ENCODE measurements at regions not wholly inside any gene's neighbourhood (a gene's known extent, or its start where the extent isn't known, plus 50 kb on each side); places are given as distances from the start of the nearest gene placed in this dataset.

DNA sequence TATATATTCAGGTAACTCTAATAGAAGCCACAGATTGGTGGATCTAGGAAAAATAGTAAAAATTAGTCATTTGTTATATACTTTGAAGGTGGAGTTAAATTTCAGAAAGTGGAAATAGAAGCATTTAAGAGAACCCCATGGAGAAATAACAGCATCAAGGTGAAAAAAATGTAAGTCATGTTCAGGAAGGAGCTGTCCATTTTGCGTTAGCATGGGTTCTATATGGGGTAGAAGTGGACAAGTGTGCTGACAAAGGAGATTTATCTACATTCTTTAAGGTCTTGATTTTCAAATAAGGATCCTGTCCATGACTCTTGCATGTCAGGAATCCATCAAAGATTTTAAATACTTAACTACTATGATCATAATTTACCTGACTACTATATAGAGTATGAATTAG lies 50.2 kb upstream of the ROBO1 start:
- TF ChIP-seq, protein P1, sequence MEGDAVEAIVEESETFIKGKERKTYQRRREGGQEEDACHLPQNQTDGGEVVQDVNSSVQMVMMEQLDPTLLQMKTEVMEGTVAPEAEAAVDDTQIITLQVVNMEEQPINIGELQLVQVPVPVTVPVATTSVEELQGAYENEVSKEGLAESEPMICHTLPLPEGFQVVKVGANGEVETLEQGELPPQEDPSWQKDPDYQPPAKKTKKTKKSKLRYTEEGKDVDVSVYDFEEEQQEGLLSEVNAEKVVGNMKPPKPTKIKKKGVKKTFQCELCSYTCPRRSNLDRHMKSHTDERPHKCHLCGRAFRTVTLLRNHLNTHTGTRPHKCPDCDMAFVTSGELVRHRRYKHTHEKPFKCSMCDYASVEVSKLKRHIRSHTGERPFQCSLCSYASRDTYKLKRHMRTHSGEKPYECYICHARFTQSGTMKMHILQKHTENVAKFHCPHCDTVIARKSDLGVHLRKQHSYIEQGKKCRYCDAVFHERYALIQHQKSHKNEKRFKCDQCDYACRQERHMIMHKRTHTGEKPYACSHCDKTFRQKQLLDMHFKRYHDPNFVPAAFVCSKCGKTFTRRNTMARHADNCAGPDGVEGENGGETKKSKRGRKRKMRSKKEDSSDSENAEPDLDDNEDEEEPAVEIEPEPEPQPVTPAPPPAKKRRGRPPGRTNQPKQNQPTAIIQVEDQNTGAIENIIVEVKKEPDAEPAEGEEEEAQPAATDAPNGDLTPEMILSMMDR (IDR thresholded peaks at IDR 0.05), result no peak
- TF ChIP-seq POLR2A (IDR thresholded peaks at IDR 0.05), result no peak

Measured in Peyer's patch (tissue), 4 donors.